GM20000 (cell line): ENCODE measurements at regions not wholly inside any gene's neighbourhood (a gene's known extent, or its start where the extent isn't known, plus 50 kb on each side); places are given as distances from the start of the nearest gene placed in this dataset.
A peak's percentile ranks its signal among the peaks of the same experiment; 100 is the strongest.

ENCODE experiments used
- DNase-seq: peaks from one replicate; pipeline ENCODE4 v3.0.0; 2012; ENCODE audit warnings: low spot score
- TF ChIP-seq, protein P1 (sequence below): IDR thresholded peaks from 2 replicates; pipeline ENCODE4 v1.5.1; 2012; ENCODE audit warnings: mild to moderate bottlenecking, control low read depth; ENCODE audit errors: extremely low read depth, missing control alignments

DNA sequence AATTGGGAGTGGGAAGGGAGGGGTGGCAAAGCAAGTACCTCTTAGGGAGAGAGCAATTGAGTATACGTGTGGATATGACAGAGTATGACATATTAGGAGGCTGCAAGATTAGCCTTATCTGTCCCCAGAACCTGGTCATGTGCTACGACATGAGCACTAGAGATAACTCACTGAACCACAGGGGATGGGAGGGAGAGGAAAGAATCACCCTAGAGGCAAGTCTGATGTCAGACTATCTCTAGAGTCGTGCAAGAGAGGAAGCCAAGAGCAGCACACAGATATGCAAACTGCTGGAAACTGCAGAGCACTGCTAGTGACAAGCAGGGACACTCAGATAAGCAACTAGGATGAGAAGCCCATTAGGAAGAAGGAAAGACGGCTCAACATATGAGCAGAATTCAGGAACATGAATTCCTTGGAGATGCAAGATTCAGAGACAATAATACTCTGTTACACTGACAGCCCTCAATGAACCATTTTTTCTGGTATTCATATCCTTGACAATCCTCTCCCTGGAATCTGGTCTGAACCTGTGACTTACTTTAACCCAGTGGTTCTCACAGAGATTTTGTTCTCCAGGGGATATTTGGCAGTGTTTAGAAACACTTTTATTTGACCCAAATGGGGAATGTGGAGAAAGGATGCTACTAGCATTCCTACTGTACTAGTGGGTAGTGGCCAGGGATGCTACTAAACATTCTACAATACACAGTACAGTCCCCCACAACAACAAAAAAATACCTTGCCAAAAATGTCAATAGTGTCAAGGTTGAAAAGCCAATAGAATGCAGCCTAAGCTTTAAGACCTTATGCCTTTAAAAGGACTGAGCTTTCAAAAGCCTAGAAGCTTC lies 84.0 kb upstream of the BMP2K start:
- TF ChIP-seq, protein P1, sequence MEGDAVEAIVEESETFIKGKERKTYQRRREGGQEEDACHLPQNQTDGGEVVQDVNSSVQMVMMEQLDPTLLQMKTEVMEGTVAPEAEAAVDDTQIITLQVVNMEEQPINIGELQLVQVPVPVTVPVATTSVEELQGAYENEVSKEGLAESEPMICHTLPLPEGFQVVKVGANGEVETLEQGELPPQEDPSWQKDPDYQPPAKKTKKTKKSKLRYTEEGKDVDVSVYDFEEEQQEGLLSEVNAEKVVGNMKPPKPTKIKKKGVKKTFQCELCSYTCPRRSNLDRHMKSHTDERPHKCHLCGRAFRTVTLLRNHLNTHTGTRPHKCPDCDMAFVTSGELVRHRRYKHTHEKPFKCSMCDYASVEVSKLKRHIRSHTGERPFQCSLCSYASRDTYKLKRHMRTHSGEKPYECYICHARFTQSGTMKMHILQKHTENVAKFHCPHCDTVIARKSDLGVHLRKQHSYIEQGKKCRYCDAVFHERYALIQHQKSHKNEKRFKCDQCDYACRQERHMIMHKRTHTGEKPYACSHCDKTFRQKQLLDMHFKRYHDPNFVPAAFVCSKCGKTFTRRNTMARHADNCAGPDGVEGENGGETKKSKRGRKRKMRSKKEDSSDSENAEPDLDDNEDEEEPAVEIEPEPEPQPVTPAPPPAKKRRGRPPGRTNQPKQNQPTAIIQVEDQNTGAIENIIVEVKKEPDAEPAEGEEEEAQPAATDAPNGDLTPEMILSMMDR, result no peak
- peak; percentile 32 for DNase-seq

DNA sequence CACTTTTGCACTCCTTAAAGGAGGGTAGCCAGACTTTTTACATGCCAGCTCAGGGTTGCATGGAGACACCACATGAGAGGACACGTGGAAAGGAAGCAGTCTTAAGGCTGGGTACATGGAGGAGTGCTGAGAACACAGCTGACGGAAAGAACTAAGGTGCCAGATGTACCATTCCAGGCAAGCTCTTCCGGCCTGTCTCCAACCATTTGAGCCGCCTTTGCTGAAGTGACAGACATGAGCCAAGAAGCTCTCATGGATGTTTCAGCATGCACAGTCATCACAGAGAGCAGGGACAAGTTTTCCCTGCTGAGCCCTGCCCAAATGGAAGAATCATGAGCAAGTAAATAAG lies 83.4 kb upstream of the BMP2K start:
- no peak for DNase-seq
- TF ChIP-seq, protein P1, result no peak

DNA sequence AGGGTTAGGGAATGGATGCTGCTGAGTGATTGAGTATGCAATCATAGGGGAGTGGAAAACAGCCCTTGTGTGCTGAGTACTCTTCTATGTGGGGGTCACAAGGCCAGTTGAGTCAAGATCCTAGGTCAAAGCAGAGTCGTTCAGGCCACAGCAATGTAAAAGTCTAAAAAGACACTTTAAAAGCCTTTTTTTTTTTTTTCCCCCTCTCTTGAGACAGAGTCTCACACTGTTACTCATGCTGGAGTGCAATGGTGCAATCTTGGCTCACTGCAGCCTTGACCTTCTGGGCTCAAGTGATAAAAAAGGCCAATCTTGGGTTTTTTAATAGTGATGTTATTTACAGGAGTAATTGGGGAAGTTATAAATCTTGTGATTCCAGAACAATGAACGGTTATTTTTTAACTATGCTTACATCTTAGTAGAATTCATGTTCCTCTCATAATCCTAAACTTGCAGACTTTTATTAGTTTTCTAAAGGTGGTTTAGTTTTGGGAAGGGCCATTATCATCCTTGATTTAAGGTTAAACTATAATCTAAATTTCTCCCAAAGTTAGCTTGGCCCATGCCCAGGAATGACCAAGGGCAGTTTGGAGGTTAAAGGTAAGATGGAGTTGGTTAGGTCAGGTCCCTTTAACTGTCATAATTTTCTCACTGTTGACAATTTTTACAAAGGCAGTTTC lies 82.2 kb upstream of the BMP2K start:
- no peak for DNase-seq
- TF ChIP-seq, protein P1, result no peak

DNA sequence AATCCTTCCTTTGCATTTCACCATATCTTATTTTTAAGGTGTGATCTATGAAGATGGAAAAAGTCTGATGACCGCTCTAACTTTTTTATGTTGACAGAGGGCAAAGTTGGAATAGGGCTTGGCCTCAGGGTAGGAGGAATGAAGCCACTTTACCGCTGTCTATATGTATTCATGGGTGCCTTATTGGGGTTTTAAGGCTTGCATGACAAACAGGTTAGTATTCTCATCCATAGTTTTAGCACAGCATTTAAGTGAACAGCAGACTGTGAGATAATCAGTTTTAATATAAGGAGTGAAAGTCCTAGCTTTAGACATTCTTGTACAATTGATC lies 81.7 kb upstream of the BMP2K start:
- TF ChIP-seq, protein P1, result no peak
- DNase-seq, result no peak

DNA sequence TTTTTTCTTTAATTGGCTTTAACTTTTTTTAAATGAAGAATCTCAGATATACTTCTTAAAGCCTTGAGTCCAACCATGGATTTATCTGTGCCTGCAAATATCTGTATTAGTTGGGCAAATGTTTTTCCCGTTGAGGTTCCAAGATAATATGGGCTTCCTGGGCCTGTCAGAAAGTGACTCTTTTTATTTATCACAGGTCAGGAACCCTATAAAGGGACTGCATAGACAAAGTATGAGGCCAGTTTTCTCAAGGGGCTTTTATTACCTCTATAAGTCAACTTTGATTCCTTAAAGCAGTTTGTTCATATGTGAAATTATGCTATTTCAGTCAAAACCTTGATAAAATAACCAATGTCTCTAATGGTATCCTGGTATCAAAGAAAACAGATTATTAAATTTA lies 80.2 kb upstream of the BMP2K start:
- TF ChIP-seq, protein P1, result no peak
- DNase-seq, result no peak

DNA sequence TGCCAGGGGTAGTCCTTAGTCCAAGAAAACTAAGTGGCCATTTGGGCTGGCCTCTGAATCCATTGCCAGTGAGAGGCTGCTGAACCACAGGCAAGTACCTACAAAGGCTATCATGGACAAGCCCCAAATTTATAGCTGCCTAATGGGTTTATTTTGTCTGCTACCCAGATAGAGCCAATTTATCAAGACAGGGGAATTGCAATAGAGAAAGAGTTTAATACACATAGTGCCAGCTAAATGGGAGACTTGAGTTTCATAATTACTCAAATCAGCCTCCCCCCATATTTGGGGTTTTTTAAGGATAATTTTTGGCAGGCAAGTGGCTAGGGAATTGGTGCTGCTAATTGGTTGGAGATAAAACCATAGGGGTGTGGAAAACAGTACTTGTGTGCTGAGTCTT lies 73.1 kb upstream of the BMP2K start:
- DNase-seq, result no peak
- TF ChIP-seq, protein P1, result no peak

DNA sequence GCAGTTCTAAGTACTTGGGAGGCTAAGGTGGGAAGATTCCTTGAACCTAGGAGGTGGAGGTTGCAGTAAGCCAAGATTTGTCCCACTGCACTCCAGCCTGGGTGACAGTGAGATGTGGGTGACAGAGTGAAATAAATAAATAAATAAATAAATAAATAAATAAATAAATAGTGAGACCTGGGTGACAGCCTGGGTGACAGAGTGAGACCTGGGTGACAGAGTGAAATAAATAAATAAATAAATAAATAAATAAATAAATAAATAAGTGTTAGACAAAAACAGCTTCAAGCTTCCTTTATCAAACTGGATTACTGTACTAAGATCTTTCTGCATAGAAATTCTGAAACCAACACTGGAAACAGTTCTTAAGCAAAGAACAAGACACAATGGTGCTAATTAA lies 71.8 kb upstream of the BMP2K start:
- DNase-seq, result no peak

More for the DNA sequence above, 71.8 kb upstream of the BMP2K start:
- TF ChIP-seq, protein P1, result no peak
